LNCaP clone FGC (cell line): ENCODE measurements at regions not wholly inside any gene's neighbourhood (a gene's known extent, or its start where the extent isn't known, plus 50 kb on each side); places are given as distances from the start of the nearest gene placed in this dataset.
"Not testable (repeated sequence)": the region's sequence is repeated elsewhere in the genome, so short reads cannot be mapped to it uniquely, and the experiment has no call there.

Experiments used
- DNase-seq: peaks from one replicate; pipeline ENCODE4 v3.0.0-alpha.2; 2011; ENCODE audit warnings: low read depth
- H3K4me3 ChIP-seq: 2 replicates; pipeline ENCODE4 v1.5.1; 2011; ENCODE audit warnings: mild to moderate bottlenecking, low read depth, low read length, control low read depth
- TF ChIP-seq, protein P1 (sequence below): IDR thresholded peaks from 2 replicates; pipeline ENCODE4 v1.5.1; 2012; ENCODE audit warnings: mild to moderate bottlenecking; ENCODE audit not compliant: control insufficient read depth, insufficient read depth; ENCODE audit errors: extremely low read depth

DNA sequence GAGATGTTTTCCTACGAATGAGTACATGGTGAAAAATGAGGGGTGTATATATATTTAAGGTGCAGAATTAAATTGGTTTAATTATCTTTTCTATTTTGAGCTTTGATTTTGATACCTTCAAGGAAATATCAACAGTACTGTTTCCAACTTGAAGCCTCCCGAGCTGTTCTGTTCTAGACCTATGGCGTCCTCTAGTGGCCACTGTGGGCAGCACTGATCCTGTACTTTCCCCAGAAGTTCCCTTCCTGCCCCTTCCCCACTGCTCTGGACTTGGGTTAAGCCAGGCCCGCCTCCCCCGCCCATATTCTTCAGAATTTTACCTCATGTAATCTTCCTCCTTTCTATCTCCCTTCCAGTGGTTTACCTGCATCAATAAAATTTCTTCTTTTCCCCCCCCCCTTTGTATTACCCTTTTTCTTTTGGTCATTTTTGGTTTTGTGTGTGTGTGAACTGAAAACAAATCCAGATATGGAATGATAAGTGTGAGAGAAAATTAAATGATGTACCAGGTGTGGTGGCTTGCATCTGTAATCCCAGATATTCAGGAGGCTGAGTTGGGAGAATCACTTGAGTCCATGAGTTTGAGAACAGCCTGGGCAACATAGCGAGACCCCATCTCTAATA is 1643.5 kb downstream of the TP53TG3F start:
- TF ChIP-seq, protein P1, sequence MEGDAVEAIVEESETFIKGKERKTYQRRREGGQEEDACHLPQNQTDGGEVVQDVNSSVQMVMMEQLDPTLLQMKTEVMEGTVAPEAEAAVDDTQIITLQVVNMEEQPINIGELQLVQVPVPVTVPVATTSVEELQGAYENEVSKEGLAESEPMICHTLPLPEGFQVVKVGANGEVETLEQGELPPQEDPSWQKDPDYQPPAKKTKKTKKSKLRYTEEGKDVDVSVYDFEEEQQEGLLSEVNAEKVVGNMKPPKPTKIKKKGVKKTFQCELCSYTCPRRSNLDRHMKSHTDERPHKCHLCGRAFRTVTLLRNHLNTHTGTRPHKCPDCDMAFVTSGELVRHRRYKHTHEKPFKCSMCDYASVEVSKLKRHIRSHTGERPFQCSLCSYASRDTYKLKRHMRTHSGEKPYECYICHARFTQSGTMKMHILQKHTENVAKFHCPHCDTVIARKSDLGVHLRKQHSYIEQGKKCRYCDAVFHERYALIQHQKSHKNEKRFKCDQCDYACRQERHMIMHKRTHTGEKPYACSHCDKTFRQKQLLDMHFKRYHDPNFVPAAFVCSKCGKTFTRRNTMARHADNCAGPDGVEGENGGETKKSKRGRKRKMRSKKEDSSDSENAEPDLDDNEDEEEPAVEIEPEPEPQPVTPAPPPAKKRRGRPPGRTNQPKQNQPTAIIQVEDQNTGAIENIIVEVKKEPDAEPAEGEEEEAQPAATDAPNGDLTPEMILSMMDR = peak; percentile 94
- DNase-seq = peak; percentile 21
- H3K4me3 ChIP-seq = no peak overlapping the region

DNA sequence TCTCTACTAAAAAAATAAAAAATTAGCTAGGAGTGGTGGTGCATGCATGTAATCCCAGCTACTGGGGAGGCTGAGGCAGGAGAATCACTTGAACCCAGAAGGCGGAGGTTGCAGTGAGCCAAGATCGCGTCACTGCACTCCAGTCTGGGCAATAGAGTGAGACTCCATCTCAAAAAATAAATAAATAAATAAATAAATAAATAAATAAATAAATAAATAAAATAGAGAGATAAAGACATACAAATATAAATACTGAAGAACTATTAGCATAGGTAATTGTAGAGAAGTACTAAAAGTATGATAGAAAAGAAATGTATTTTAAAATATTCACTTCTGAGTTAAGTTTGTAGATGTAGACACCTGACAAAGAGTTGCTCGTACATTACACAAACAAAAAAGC is 1652.4 kb downstream of the TP53TG3F start:
- DNase-seq, H3K4me3 ChIP-seq: not testable (repeated sequence)

DNA sequence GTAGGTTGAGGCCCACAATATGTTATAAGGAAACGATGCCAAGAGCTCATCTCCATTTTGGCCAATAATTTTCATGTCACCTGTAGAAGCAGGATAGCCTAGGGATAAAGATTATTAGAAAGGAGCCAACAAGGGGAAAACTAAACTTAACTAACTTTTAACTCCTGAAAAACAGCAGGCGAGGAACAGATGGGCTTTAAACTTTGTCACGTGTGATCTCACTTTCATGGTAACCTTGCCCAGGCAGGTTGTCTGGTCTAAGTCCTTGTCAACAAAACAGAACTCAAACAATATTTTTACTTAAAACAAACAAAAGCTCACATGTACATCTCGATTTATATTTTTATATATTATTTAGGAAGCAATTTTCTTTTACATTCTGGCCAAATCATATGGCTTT is 1672.0 kb downstream of the TP53TG3F start:
- peak; percentile 73 for DNase-seq
- TF ChIP-seq, protein P1 = no peak
- H3K4me3 ChIP-seq = no peak overlapping the region; the same call in 1 of the 2 replicates

DNA sequence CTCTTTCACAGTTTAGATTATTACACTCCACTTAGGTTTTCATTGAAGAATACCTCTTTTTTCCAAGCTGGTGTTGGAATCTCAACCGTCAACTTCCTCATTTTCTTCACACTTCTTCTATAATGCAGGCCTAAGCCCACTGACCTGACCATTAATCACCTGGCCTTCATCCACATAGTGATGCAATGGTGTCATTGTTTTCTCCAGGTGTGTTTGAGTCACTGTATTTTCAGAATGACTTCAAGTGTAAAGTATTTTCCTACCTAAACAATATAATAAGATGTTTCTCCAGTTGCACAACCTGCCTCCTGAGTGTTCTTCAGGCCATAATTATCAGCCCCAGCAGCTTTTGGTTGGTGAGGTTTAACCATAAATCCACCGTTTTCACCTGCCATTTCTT is 1675.1 kb downstream of the TP53TG3F start:
- H3K4me3 ChIP-seq = no peak overlapping the region
- peak; percentile 42 for DNase-seq
- TF ChIP-seq, protein P1 = no peak

DNA sequence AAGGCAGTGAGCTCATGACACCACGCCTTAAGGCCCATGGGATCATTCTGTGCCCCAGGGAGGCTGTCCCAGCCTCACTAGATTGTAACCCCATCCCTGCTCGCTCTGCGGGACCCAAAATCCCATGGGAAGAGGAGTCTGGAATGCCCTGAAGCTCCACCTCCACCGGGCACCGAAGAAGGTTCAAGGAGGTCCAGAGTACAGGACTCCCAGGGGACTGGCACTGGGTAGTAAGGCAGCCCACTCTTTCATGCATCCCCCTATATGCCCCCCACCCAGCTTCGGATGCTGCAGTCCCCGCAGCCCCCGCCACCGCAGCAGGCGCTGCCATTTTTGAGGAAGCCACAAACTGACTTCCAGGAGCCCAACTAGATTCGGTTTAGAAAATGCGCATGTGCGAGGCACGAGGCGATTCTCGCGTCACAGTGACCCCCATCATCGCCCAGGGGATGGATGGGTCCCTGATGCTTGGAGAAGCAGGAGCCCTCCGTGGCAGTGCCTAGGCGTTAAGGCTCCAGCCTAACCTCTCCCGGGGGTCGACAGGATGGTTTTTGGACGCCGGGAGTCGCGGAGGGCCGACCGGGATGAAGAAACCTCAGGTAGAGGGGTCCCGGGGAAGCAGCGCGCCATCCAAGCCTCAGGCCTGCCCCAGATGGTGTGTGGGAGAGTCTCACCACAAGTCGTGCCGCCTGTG is 1681.0 kb downstream of the TP53TG3F start:
- H3K4me3 ChIP-seq = no peak overlapping the region
- DNase-seq = no peak
- TF ChIP-seq, protein P1 = no peak

DNA sequence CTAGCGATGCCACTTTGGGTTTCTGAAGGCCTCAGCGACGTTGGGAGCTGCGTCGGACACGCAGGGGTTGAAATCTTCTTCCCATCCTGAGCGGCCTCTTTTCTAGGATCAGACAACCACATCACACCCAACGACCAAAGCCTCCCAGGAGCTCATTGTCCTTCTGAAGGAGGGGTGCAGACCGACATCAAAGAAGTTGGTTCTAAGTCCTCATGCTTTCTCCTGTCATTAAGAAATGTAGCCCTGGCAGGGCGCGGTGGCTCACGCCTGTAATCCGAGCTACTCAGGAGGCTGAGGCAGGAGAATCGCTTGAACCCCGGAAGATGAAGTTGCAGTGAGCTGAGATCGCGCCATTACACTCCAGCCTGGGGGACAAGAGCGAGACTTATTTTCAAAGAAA is 1681.9 kb downstream of the TP53TG3F start:
- TF ChIP-seq, protein P1 = no peak
- no peak overlapping the region for H3K4me3 ChIP-seq
- DNase-seq = no peak

DNA sequence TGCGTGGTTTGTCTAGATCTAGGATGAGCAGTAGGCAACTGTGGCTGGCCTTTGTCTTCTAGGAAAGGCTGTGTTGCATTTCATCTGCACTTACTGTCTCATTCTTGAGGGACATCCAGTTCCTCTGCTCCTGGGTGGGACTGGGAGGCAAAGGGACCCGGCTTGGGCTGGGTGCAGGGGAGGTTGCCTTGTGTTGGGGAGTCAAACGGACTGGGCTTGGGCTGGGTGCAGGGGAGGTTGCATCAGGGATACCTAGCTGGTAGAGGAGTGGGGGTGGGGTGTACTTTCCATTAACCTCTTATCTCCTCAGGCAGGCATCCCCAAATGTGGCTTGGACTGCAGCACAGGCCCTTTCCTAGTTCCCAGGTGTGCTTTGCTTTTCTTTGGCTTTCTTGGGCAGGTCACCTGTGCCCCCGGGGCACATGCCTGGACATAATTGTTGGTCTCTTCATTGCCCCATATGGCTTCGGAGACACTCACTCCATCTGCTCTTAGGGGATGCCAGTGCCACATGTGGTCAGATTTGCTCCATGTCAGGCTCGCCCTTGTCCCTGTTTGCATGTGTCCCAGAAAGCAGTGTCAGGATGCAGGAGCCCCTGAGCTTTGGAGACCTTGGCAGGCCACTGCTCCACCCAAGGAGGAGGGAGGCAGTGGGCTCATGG is 1682.9 kb downstream of the TP53TG3F start:
- no peak for DNase-seq
- TF ChIP-seq, protein P1 = no peak
- no peak overlapping the region for H3K4me3 ChIP-seq
